ENCODE measurements at regions not wholly inside any gene's neighbourhood (a gene's known extent, or its start where the extent isn't known, plus 50 kb on each side); places are given as distances from the start of the nearest gene placed in this dataset.
"Not testable (repeated sequence)": the region's sequence is repeated elsewhere in the genome, so short reads cannot be mapped to it uniquely, and the experiment has no call there.

DNA sequence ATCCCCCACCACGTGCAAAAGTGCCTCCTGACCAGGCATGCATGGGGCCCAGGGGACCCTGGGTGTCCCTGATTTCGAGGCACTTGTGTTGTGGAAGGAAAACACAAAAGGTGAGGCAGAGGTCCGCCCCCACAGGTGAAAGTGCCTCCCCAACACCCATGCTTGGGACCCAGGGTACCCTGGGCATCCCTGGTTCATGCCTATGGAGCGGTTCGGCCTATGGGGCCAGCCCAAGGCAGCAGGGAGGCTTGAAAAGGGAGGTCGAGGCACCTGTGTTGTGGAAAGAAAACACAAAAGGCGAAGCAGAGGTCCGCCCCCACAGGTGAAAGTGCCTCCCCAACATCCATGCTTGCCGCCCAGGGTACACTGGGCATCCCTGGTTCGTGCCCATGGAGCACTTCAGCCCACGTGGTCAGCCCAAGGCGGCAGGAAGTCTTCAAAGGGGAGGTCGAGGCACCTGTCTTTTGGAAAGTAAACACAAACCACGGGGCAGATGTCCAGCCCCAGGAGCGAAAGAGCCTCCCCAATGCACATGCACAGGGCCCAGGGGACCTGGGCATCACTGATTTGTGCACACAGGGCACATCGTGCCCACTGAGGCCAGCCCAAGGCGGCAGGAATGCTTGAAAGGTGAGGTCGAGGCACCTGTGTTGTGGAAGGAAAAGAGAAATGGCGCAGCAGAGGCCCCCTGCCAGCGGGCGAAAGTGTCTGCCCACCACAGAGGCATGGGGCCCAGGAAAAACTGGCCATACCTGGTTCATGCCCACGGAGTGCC lies 375.5 kb downstream of the ALG10 start:
- DNase-seq = no peak

DNA sequence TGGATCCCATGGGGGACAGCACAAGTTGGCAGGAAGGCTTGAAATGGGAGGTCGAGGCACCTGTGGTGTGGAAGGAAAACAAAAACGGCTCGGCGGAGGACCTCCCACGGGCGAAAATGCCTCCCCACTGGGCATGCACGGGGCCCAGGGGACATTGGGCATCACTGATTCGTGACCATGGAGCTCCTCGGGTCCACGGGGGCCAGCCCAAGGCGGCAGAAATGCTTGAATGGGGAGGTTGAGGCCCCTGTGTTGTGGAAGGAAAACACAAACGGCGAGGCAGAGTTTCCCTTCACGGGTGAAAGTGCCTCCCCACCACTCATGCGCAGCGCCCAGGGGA lies 376.0 kb downstream of the ALG10 start:
- DNase-seq = no peak

GRCh38 chr12:34398706-34399630 lies 376.7 kb downstream of the ALG10 start:
- no peak for DNase-seq

DNA sequence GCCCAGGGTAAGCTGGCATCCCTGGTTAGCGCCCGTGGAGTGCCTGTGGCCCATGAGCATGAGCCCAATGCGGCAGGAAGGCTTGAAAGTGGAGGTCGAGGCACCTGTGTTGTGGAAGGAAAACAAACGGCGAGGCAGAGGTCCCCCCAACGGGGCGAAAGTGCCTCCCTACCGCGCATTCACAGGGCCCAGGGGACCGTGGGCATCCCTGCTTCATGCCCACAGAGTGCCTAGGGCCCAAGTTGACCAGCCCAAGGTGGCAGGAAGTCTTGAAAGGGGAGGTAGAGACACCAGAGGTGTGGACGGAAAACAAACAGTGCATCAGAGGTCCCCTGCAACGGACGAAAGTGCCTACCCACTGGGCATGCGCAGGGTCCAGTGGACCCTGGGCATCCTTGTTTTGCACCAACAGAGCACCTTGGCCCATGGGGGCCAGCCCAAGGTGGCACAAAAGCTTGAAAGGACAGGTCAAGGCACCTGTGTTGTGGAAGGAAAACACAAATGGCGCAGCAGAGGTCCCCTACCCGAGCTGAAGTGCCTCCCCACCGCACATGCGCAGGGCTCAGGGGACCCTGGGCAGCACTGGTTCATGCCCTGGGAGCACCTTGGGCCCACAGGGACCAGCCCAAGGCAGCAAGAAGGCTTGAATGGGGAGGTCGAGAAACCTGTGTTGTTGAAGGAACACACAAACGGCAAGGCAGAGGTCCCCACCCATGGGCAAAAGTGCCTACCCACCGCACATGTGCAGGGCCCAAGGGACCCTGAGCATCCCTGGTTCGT lies 377.5 kb downstream of the ALG10 start:
- DNase-seq = no peak

DNA sequence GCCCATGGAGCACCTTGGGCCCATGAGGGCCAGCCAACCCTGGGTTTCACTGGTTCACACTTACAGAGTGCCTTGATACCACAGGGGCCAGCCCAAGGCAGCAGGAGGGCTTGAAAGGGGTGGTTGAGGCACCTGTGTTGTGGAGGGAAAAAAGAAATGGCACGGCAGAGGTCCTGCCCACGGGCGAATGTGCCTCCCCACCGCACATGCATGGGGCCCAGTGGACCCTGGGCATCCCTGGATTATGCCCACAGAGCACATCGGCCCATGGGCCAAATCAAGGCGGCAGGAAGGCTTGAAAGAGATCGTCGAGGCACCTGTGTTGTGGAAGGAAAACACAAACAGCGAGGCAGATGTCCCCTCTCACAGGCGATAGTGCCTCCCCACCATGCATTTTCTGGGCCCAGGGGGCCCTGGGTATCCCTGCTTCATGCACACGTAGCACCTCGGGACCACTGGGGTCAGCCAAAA lies 378.1 kb downstream of the ALG10 start:
- DNase-seq = no peak

- DNase-seq = no peak
These were observed 378.8 kb downstream of the ALG10 start for GRCh38 chr12:34400986-34401658.

DNA sequence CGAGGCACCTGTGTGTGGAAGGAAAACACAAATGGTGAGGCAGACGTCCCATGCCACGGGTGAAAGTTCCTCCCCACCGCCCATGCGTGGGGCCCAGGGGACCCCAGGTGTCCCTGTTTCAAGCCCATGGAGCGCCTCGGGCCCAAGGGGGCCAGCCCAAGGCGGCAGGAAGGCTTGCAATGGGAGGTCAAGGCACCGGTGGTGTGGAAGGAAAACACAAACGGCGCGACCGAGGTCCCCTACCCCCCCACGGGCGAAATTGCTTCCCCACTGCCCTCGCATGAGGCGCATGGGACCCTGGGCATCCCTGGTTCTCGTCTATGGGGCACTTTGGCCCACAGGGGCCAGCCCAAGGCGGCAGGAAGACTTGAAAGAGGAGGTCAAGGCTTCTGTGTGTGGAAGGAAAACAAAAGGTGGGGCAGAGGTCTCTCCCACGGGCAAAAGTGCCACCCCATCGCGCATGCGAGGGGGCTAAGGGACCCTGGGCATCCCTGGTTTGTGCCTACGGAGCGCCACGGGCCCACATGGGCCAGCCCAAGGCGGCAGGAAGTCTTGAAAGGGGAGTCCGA lies 379.4 kb downstream of the ALG10 start:
- DNase-seq = no peak

DNA sequence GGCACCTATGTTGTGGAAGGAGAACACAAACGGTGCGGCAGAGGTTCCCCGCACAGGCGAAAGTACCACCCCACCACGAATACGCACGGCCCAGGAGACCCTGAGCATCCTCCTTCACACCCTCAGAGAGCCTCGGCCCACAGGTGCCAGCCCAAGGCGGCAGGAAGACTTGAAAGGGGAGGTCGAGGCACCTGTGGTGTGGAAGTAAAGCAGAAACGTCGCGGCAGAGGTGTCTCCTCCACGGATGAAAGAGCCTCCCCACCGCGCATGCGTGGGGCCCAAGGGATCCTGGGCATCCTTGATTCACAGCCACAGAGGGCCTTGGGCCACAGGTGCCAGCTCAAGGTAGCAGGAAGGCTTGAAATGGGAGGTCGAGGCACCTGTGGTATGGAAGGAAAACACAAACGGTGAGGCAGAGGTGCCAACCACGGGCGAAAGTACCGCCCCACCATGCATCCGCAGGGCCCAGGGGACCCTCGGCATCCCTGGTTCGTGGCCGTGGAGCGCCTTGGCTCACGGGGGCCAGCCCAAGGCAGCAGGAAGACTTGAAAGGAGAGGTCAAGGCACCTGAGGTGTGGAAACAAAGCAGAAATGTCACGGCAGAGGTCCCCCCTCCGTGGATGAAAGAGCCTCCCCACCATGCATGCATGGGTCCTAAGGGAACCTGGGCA lies 380.1 kb downstream of the ALG10 start:
- no peak for DNase-seq

- DNase-seq = no peak
These were observed 380.8 kb downstream of the ALG10 start for GRCh38 chr12:34402899-34403705.

DNA sequence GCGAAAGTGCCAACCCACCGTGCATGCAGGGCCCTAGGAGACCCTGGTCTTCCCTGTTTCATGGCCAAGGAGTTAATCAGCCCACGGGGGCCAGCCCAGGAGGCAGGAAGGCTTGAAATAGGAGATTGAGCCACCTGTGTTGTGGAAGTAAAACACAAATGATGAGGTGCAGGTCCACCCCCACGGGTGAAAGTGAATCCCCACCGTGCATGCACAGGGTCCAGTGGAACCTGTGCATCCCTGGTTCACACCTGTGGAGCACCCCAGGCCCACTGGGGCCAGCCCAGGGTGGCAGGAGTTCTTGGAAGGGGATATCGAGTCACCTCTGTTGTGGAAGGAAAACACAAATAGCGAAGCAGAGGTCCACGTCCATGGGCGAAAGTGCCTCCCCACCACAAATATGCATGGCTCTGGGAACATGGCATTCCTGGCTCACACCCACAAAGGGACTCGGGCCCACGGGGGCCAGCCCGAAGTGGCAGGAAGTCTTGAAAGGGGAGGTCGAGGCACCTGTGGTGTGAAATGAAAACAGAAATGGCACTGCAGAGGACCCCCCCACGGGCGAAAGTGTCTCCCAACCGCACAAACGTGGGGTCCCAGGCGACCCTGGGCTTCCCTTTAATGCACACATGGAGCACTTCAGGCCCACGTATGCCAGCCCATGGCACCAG lies 381.5 kb downstream of the ALG10 start:
- DNase-seq = no peak

GRCh38 chr12:34404377-34405285 lies 382.3 kb downstream of the ALG10 start:
- DNase-seq = no peak

DNA sequence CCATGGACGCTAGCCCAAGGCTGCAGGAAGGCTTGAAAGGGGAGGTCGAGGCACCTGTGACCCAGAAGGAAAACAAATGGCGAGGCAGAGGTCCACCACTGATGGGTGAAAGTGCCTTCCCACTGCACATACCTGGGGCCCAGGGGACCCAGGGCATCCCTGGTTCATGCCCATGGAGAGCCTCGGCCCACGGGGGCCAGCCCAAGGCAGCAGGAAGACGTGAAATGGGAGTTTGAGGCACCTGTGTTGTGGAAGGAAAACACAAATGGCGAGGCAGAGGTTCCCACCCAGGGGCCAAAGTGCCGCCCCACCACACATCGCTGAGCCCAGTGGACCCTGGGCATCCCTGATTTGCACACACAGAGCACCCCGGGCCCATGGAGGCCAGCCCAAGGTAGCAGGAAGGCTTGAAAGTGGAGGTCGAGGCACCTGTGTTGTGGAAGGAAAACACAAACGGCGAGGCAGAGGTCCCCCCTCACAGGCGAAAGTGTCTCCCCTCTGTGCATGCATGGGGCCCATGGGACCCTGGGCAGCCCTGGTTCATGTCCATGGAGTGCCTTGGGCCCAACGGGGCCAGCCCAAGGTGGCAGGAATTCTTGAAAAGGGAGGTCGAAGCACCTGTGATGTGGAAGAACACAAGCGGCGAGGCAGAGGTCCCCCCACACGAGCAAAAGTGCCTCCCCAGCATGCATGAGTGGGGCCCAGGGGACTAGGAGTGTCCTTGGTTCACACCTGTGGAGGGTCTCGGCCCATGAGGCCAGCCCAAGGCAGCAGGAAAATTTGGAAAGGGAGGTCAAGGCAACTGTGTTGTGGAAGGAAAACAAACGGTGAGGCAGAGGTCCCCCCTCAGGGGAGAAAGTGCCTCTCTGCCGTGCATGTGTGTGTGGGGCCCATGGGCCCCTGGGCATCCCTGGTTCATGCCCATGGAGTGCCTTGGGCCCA lies 383.3 kb downstream of the ALG10 start:
- no peak for DNase-seq

DNA sequence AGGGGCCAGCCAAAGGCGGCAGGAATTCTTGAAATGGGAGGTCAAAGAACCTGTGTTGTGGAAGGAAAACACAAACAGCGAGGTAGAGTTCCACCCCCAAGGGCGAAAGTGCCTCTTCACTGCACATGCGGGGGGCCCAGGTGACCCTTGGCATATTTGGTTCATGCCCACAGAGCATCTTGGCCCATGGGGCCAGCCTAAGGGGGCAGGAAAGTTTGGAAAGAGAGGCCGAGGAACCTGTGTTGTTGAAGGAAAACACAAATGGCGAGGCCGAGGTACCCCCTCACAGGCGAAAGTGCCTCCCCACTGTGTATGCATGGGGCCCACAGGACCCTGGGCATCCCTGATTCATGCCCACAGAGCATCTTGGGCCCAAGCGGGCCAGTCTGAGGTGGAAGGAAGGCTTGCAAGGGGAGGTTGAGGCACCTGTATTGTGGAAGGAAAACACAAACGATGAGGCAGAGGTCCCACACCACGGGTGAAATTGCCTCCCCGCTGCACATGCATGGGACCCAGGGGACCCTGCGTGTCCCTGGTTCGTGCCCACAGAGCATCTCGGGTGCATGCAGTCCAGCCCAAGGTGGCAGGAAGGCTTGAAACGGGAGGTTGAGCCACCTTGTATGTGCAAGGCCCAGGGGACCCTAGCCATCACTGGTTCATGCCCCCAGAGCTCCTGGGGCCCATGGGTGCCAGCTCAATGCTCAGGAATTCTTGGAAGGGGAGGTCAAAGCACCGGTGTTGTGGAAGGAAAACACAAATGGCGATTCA lies 384.1 kb downstream of the ALG10 start:
- no peak for DNase-seq

- DNase-seq = no peak
These were observed 384.7 kb downstream of the ALG10 start for GRCh38 chr12:34406996-34407300.

DNA sequence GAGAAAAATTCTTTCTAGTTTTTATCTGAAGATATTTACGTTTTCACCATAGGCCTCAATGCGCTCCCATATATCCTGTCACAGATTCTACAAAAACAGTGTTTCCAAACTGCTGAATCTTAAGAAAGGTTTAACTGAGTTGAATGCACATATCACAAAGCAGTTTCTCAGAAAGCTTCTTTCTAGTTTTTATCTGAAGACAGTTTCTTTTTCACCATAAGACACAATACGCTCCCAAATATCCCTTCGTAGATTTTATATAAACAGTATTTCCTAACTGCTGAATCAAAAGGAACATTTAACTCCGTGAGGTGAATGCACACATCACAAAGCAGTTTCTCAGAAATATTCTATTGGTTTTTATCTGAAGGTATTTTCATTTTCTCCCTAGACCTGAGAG lies 385.5 kb downstream of the ALG10 start:
- DNase-seq = no peak

GRCh38 chr12:34431509-34431908 lies 409.2 kb downstream of the ALG10 start:
- not testable (repeated sequence) for DNase-seq

Measured in fibroblast of skin of right quadriceps (primary cell).